MM.1S (cell line): ENCODE measurements at regions not wholly inside any gene's neighbourhood (a gene's known extent, or its start where the extent isn't known, plus 50 kb on each side); places are given as distances from the start of the nearest gene placed in this dataset.

Source experiments
- CTCF ChIP-seq: fragments of 300-600 bp; sonication (generic); IDR thresholded peaks from 2 replicates; pipeline ENCODE4 v1.5.1; 2016; ENCODE audit warnings: antibody characterized with exemption, low read length, mixed read lengths
- EZH2 ChIP-seq: fragments of 300-600 bp; sonication (generic); optimal IDR thresholded peaks from 2 replicates; pipeline ENCODE3; 2017; ENCODE audit warnings: low read depth, mild to moderate bottlenecking, antibody characterized with exemption, low read length, mixed read lengths

GRCh38 chr6:40281402-40281801 is 305.8 kb downstream of the LRFN2 start:
- no peak for TF ChIP-seq CTCF
- no peak for TF ChIP-seq EZH2
